DOHH2 (cell line): ENCODE measurements at regions not wholly inside any gene's neighbourhood (a gene's known extent, or its start where the extent isn't known, plus 50 kb on each side); places are given as distances from the start of the nearest gene placed in this dataset.

Experiments
- CTCF ChIP-seq: fragments of 200-600 bp; sonication (generic); IDR thresholded peaks from one replicate; pipeline ENCODE4 v1.5.1; 2014; ENCODE audit warnings: antibody characterized with exemption, mild to moderate bottlenecking, low read depth, low read length; ENCODE audit not compliant: poor library complexity, severe bottlenecking
- EZH2phosphoT487 ChIP-seq: fragments of 200-600 bp; sonication (generic); IDR thresholded peaks from 2 replicates; pipeline ENCODE4 v1.6.1; 2017; ENCODE audit warnings: borderline replicate concordance, mild to moderate bottlenecking, antibody characterized with exemption, low read length, moderate library complexity, mixed read lengths

- no peak for TF ChIP-seq CTCF
- TF ChIP-seq EZH2phosphoT487, result no peak
Observed at GRCh38 chr10:78712147-78712546, 356.6 kb upstream of the ZMIZ1 start.
